GM12873 (cell line): ENCODE measurements at regions not wholly inside any gene's neighbourhood (a gene's known extent, or its start where the extent isn't known, plus 50 kb on each side); places are given as distances from the start of the nearest gene placed in this dataset.

ENCODE experiments used
- CTCF ChIP-seq: IDR thresholded peaks from 2 replicates; pipeline ENCODE4 v1.5.1; 2012; ENCODE audit warnings: low read depth, mild to moderate bottlenecking, moderate library complexity, low read length, control low read depth; ENCODE audit not compliant: insufficient read depth; ENCODE audit errors: missing control alignments

GRCh38 chr3:147701195-147701594, 292.0 kb downstream of the ZIC1 start:
- TF ChIP-seq CTCF, result no peak

GRCh38 chr3:147702509-147702908, 293.3 kb downstream of the ZIC1 start:
- no peak for TF ChIP-seq CTCF

GRCh38 chr3:147705651-147706051, 296.5 kb downstream of the ZIC1 start:
- TF ChIP-seq CTCF, result no peak

GRCh38 chr3:147712357-147712756, 303.2 kb downstream of the ZIC1 start:
- TF ChIP-seq CTCF, result no peak

- no peak for TF ChIP-seq CTCF
Observed at GRCh38 chr3:147713234-147714133, 304.3 kb downstream of the ZIC1 start.

GRCh38 chr3:147729641-147730040, 320.5 kb downstream of the ZIC1 start:
- no peak for TF ChIP-seq CTCF

GRCh38 chr3:147730284-147730683, 321.1 kb downstream of the ZIC1 start:
- no peak for TF ChIP-seq CTCF
